ENCODE measurements at regions not wholly inside any gene's neighbourhood (a gene's known extent, or its start where the extent isn't known, plus 50 kb on each side); places are given as distances from the start of the nearest gene placed in this dataset.

- no peak for FAIRE-seq
These were observed 268.8 kb downstream of the CNTN3 start for GRCh38 chr3:74345701-74346100.

DNA sequence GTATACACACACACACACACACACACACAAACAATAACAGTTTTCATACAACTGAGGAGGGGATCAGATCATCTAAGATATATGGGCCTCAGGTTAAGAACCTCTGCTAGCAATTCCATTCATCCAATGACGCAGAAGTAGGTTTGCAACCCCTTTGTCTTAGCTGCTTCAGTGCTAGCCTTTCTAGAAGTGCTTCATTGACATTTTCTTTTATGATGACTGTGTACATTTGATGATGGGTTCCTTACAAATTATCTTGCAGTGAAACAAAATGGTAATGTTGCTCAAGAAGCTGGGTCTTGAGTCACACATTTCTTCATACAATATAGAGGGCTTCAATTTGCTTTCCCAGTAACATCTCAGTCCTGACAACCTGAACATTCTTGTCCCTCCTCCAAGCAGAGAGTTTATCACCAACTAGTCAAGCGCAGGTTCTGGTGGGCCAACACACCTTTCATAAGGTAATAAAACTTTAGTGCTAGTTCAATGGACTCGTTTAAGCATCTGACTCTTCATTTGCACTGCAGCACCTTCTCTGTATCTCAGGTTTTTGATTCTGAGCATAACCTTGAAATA, 269.5 kb downstream of the CNTN3 start:
- no peak for FAIRE-seq

- FAIRE-seq = no peak
These were observed 271.1 kb downstream of the CNTN3 start for GRCh38 chr3:74343391-74343790.

- FAIRE-seq = no peak
These were observed 275.5 kb downstream of the CNTN3 start for GRCh38 chr3:74338998-74339397.

- FAIRE-seq = no peak
These were observed 282.3 kb downstream of the CNTN3 start for GRCh38 chr3:74332165-74332564.

GRCh38 chr3:74331711-74332110, 282.7 kb downstream of the CNTN3 start:
- FAIRE-seq = no peak

GRCh38 chr3:74329096-74329495, 285.4 kb downstream of the CNTN3 start:
- FAIRE-seq = no peak

- no peak for FAIRE-seq
These were observed 286.0 kb downstream of the CNTN3 start for GRCh38 chr3:74328435-74328834.

- no peak for FAIRE-seq
These were observed 299.2 kb downstream of the CNTN3 start for GRCh38 chr3:74315291-74315690.

- no peak for FAIRE-seq
These were observed 299.8 kb downstream of the CNTN3 start for GRCh38 chr3:74314696-74315095.

GRCh38 chr3:74309716-74310115, 304.7 kb downstream of the CNTN3 start:
- FAIRE-seq = no peak

DNA sequence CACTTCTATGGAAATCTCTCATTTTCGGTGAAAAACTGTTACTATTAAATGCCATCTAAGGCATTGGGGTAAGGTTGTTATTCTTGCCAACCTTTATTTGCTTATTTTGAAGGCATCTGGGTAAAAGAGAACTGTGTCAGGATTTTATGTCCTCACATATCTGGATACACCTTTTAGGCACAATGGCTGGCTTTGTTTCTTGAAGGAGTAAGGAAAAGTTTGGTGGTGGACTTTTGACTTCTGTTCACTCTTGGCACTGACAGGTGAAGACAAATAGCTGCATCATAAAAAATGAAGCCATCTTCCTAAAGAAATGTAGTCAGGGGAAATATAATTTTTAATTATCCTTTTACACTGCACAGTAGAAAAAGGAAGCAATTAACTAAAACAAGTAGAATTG, 310.0 kb downstream of the CNTN3 start:
- FAIRE-seq = no peak

DNA sequence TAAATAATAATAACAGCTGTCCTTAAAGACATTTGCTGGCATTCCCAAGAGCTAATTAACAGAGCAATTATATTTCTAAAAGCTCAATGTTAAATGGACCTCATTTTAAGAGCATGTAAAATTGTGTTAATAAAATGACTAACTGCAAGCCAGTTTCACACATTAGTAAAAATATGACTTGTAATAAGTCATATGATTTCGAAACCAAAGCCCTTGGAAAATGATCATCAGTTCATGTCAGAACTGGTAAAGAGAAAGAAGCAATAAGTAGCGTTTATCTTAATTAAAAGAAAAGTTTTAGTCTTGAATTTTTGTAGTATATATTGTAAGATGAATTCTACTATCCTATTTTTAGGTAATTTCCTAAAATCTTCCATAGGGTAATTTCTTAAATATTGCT, 310.7 kb downstream of the CNTN3 start:
- no peak for FAIRE-seq

GRCh38 chr3:74302969-74303368, 311.5 kb downstream of the CNTN3 start:
- no peak for FAIRE-seq

- no peak for FAIRE-seq
These were observed 312.2 kb downstream of the CNTN3 start for GRCh38 chr3:74302281-74302680.

GRCh38 chr3:74301056-74301455, 313.4 kb downstream of the CNTN3 start:
- FAIRE-seq = no peak

- no peak for FAIRE-seq
These were observed 319.0 kb downstream of the CNTN3 start for GRCh38 chr3:74295479-74295878.

- no peak for FAIRE-seq
These were observed 325.7 kb downstream of the CNTN3 start for GRCh38 chr3:74288761-74289160.

DNA sequence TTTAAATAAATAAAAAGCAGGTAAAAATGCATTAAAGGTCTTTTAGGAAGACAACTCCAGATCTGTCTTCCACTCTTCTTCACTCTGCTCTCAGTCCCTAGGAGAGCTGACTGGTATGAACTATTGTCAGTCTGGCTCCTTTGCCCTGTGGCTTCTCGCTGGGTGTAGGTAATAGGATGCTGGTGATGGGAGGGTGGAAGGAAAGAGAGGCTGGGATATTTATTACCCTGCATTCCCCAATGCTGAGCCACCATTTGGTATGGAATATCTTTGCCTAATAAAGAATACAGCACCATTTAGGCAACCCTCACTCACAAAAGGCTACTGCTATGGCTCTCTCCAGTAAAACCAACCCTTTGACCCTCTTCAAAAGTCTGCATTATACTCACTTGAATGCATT, 326.9 kb downstream of the CNTN3 start:
- no peak for FAIRE-seq

DNA sequence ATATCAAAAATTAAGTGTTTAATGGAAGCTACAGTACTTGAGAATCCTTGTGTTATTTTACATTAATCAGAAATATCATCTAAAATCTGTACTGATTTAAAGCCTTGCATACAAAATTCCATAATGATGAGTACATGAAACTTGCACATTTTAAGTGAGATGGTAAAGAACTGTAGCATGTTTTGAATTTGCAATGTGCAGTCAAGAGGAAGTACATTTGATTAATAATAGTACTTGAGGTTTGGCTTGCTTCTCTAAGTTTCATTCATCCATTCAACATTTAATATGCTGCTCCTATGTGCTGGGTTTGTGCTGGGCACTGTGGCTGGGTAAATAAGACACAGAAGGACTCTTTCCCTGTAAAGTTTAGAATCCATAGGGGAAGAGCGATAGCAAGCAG, 332.3 kb downstream of the CNTN3 start:
- no peak for FAIRE-seq

DNA sequence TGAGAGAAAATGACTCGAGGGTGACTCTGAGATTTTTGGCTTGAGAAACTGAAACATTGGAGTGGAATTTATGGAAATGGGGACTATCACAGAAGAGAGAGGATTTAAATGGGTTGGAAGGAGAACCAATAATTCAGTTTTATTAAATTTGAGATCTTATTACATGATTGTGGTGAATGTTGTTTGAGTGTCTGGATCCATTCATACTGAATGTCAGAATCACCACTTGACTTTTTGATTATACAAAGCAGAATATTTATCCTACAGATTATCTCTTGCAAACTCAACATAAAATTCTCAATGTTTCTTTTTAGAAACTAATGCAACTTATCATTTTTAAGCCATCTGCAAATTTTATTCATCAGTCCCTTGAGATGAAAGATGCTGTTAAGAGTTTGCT, 332.8 kb downstream of the CNTN3 start:
- FAIRE-seq = no peak

DNA sequence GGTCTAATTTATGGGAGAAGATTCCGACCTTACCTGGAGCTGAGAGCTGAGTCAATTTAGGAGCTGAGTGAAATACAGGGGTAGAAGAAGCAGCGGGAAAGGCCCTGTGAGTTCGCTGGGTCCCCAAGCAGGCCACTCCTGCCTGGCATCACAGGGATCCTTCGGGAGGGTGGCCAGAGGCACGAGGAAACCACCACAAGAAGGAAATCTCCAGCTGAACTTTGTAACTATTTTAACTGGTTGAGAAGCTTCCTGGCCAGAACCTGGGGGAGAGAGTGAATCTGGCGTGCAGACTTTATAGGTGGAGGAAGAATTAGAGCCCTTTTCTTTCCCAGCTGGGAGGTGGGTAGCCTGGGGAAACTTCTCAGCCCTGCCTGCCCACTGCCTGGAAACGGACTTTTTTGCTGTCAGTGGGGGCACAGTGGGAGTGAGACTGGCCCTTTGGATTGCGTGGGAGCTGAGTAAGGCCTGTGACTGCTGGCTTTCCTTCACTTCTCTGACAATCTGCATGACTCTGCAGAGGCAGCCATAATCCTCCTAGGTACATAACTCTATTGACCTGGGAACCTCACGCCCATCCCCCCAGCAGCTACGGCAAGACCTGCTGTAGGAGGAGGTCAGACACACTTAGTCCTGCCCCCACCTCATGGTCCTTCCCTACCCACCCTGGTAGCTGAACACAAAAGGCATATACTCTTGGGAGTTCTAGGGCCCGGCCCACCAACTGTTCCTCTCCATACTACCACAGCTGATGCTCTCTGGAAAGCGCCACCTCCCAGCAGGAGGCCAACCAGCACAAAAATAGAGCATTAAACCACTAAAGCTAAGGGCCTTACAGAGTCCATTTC, 340.7 kb downstream of the CNTN3 start:
- no peak for FAIRE-seq

DNA sequence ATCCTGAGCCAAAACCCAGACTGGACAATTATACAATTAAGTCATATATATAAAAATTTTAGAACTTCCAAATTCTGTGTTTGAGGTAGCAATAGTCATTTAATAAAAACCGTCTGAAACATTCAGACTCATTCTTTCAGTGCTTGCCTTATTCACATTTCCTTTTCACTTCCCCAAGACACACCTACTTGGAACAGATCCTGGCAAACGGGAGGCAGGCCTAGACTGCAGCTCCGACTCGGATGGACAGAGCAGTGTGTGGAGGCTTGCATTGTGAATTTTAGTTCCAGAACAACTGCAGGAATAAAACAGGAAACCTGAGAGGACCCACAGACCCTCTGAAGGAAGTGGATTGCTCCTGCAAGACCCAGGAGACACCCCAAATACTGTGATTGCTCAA, 341.4 kb downstream of the CNTN3 start:
- FAIRE-seq = no peak

DNA sequence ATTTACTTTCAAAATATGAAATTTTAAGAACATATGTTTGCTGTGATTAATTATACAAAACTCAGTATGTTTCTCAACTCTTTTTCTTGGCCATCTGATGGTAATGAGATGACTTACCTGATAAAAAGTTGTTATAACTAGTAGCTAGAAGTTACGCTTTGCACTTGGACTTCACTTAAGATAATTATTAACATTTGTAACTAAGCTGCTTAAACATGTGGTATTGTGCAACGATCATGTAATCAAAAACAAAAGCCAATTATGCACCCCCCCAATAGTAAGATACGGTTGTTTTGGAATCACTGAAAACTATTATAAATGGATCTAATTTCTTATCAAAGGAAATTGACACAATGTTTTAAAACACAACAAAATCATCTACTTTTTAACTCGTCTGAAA, 342.9 kb downstream of the CNTN3 start:
- no peak for FAIRE-seq

- FAIRE-seq = no peak
These were observed 344.8 kb downstream of the CNTN3 start for GRCh38 chr3:74269689-74270088.

All from islet of Langerhans (tissue), 1 donor.